ENCODE measurements at regions not wholly inside any gene's neighbourhood (a gene's known extent, or its start where the extent isn't known, plus 50 kb on each side); places are given as distances from the start of the nearest gene placed in this dataset.
"Not testable (repeated sequence)": the region's sequence is repeated elsewhere in the genome, so short reads cannot be mapped to it uniquely, and the experiment has no call there.

- DNase-seq, result no peak
Observed at GRCh38 chr4:124874172-124874450, 161.6 kb upstream of the ANKRD50 start.

- DNase-seq, result no peak
Observed at GRCh38 chr4:124873361-124874171, 161.0 kb upstream of the ANKRD50 start.

GRCh38 chr4:124872659-124873058 is 160.1 kb upstream of the ANKRD50 start:
- DNase-seq, result no peak

GRCh38 chr4:124869961-124870495 is 157.5 kb upstream of the ANKRD50 start:
- DNase-seq, result no peak

- no peak for DNase-seq
Observed at GRCh38 chr4:124868495-124868894, 156.0 kb upstream of the ANKRD50 start.

GRCh38 chr4:124867536-124867935 is 155.0 kb upstream of the ANKRD50 start:
- no peak for DNase-seq

- DNase-seq, result no peak
Observed at GRCh38 chr4:124866301-124866700, 153.8 kb upstream of the ANKRD50 start.

- no peak for DNase-seq
Observed at GRCh38 chr4:124863040-124863545, 150.6 kb upstream of the ANKRD50 start.

GRCh38 chr4:124862261-124862660 is 149.7 kb upstream of the ANKRD50 start:
- DNase-seq, result no peak

GRCh38 chr4:124861761-124862160 is 149.2 kb upstream of the ANKRD50 start:
- no peak for DNase-seq

GRCh38 chr4:124854968-124855367 is 142.4 kb upstream of the ANKRD50 start:
- no peak for DNase-seq

GRCh38 chr4:124851741-124852140 is 139.2 kb upstream of the ANKRD50 start:
- DNase-seq, result no peak

- DNase-seq, result no peak
Observed at GRCh38 chr4:124846306-124846705, 133.8 kb upstream of the ANKRD50 start.

- no peak for DNase-seq
Observed at GRCh38 chr4:124839786-124840390, 127.4 kb upstream of the ANKRD50 start.

GRCh38 chr4:124833831-124834505 is 121.4 kb upstream of the ANKRD50 start:
- DNase-seq, result no peak

GRCh38 chr4:124828382-124828781 is 115.8 kb upstream of the ANKRD50 start:
- DNase-seq, result no peak

GRCh38 chr4:124817531-124817930 is 105.0 kb upstream of the ANKRD50 start:
- no peak for DNase-seq

GRCh38 chr4:124812203-124812602 is 99.7 kb upstream of the ANKRD50 start:
- not testable (repeated sequence) for DNase-seq

GRCh38 chr4:124810827-124811226 is 98.3 kb upstream of the ANKRD50 start:
- DNase-seq, result no peak

- DNase-seq, result no peak
Observed at GRCh38 chr4:124807421-124807820, 94.9 kb upstream of the ANKRD50 start.

- DNase-seq, result peak; percentile 51
Observed at GRCh38 chr4:124806403-124806802, 93.9 kb upstream of the ANKRD50 start.

GRCh38 chr4:124804584-124804983 is 92.1 kb upstream of the ANKRD50 start:
- DNase-seq, result no peak

GRCh38 chr4:124804041-124804440 is 91.5 kb upstream of the ANKRD50 start:
- DNase-seq, result no peak

GRCh38 chr4:124803641-124804040 is 91.1 kb upstream of the ANKRD50 start:
- no peak for DNase-seq

All from T1000 (cell line).